ENCODE measurements at regions not wholly inside any gene's neighbourhood (a gene's known extent, or its start where the extent isn't known, plus 50 kb on each side); places are given as distances from the start of the nearest gene placed in this dataset.

- TF ChIP-seq ZBTB4 (CRISPR knock-in tag; IDR thresholded peaks at IDR 0.05): no peak
- no peak for TF ChIP-seq TBL1XR1 (IDR thresholded peaks at IDR 0.05; ENCODE audit: low read depth, low read length)
Measured at GRCh38 chr12:90292183-90292582, 583.5 kb upstream of the ATP2B1 start (continued).

- in situ Hi-C loops (cut with MboI): no loop called here
- no peaks in the 10 kb centered on the region; a peak in 1 of 4 replicates for H3K27me3 ChIP-seq (replicated peaks in 1 of 2; ENCODE audit: control insufficient read depth in 2 of 2, insufficient read depth in 2 of 2, low read length in 1 of 2)
- H3K4me2 ChIP-seq (ENCODE audit: control insufficient read depth, insufficient read depth): no peak overlapping the region
- no peak for DNase-seq (ENCODE audit: low read depth, low spot score)
- 85% methylated on average over 3 of the region's 4 CpGs for WGBS (ENCODE audit: insufficient coverage, insufficient replicate concordance, low lambda C conversion rate, missing lambda C conversion rate)
- TF ChIP-seq ZNF687 (IDR thresholded peaks at IDR 0.05) (no peak), MYB (IDR thresholded peaks at IDR 0.05; ENCODE audit: borderline replicate concordance, low read depth, low read length) (no peak), MXI1 (IDR thresholded peaks at IDR 0.05; ENCODE audit: low read depth, low read length) (no peak), IRF3 (IDR thresholded peaks at IDR 0.05) (no peak), ZNF207 (IDR thresholded peaks at IDR 0.05; ENCODE audit: borderline replicate concordance) (no peak), NRF1 (conservative IDR thresholded peaks at IDR 0.05; ENCODE audit: low read depth, low read length) (no peak), CBFB (IDR thresholded peaks at IDR 0.05; ENCODE audit: low read depth) (no peak), CBX3 (IDR thresholded peaks at IDR 0.05; ENCODE audit: borderline replicate concordance, low read depth) (no peak), IRF5 (IDR thresholded peaks at IDR 0.05; ENCODE audit: borderline replicate concordance) (no peak)
- no TSS peak for BruUV-seq (replicated peaks)
- intact Hi-C loops (cut with micrococcal nuclease; ENCODE audit: unreplicated experiment): no loop called here
- ChIA-PET CTCF (no interaction called here), POLR2A (no interaction called here), RAD21 (ENCODE audit: unreplicated experiment) (no interaction called here), SMC1A (ENCODE audit: uncharacterized antibody, unreplicated experiment) (no interaction called here)
- H3K36me3 ChIP-seq (ENCODE audit: control insufficient read depth in 2 of 2, insufficient read depth in 2 of 2, low read length in 1 of 2): no peaks in the 10 kb centered on the region
- no peaks in the 10 kb centered on the region for H4K20me1 ChIP-seq (ENCODE audit: control insufficient read depth, insufficient read depth)
- H3K79me2 ChIP-seq (ENCODE audit: control insufficient read depth, insufficient read depth, low read length): no peaks in the 10 kb centered on the region
- no peak for ATAC-seq
- no peak overlapping the region for H3K4me3 ChIP-seq
- H2AFZ ChIP-seq (ENCODE audit: control insufficient read depth, low read depth, low read length): no peak overlapping the region
- peaks cover 2% of the 10 kb centered on the region; the same call in 2 of the 3 replicates for H3K9me3 ChIP-seq (replicated peaks; ENCODE audit: control insufficient read depth, insufficient read depth, low read length)
- H3K27ac ChIP-seq (ENCODE audit: control insufficient read depth, insufficient read depth): no peak overlapping the region
- FAIRE-seq: no peak
- no peak overlapping the region for H3K9ac ChIP-seq (ENCODE audit: control insufficient read depth, insufficient read depth, low read length)
- no peaks in the 10 kb centered on the region for H3K4me1 ChIP-seq (ENCODE audit: control insufficient read depth, insufficient read depth, low read length)
Measured at GRCh38 chr12:90290980-90291975, 582.6 kb upstream of the ATP2B1 start.

Data from GM12878 (cell line).